ENCODE measurements at regions not wholly inside any gene's neighbourhood (a gene's known extent, or its start where the extent isn't known, plus 50 kb on each side); places are given as distances from the start of the nearest gene placed in this dataset.

DNA sequence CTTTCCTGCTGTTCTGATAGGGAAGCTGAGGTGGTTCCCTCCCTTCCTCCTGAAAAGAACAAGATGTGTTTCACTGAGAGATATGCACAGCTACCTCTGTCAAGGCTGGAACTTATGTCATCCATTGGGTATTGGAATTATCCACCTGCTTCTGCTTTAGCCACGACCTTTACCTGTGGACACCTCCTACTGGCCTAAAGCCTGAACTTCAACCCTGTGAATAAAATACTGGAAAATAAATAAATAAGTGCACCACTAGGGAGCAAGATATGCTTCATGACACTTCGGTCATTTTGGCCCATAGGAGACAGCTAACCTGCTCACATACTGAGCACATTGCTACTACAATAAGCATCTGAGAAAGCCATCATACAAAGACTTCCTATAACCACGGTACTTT lies 419.9 kb upstream of the NWD2 start:
- Histone ChIP-seq H4K20me1 (ENCODE audit: insufficient read depth, low read length) (no peaks in the 10 kb centered on the region), H3K27me3 (ENCODE audit: control insufficient read depth in 2 of 2, insufficient read depth in 2 of 2, low read length in 2 of 2) (no peaks in the 10 kb centered on the region), H2AFZ (ENCODE audit: insufficient read depth, low read depth, low read length, poor library complexity, severe bottlenecking) (no peak overlapping the region), H3K4me1 (ENCODE audit: control insufficient read depth in 1 of 2, insufficient read depth in 2 of 2, low read length in 2 of 2) (no peaks in the 10 kb centered on the region), H3K27ac (ENCODE audit: low read depth in 1 of 2, low read length in 2 of 2) (no peak overlapping the region), H3K4me2 (replicated peaks; ENCODE audit: extremely low read depth, low read length, poor library complexity, severe bottlenecking) (no peak overlapping the region), H3K4me3 (replicated peaks in 1 of 3; ENCODE audit: low read depth in 2 of 3, low read length in 3 of 3) (no peak overlapping the region), H3K9ac (ENCODE audit: insufficient read depth, low read length, poor library complexity, severe bottlenecking) (no peak overlapping the region), H3K9me3 (replicated peaks in 1 of 2; ENCODE audit: control insufficient read depth in 1 of 2, insufficient read depth in 1 of 2, low read length in 2 of 2) (peaks cover 0 to 3% of the 10 kb centered on the region in 2 donors), H3K36me3 (replicated peaks in 1 of 2; ENCODE audit: control insufficient read depth in 1 of 2, insufficient read depth in 2 of 2, low read length in 2 of 2) (no peaks in the 10 kb centered on the region), H3K79me2 (ENCODE audit: insufficient read depth, low read length) (no peaks in the 10 kb centered on the region)
- Mint-ChIP-seq H3K36me3 (no peaks in the 10 kb centered on the region), H3K4me1 (no peaks in the 10 kb centered on the region), H3K27me3 (ENCODE audit: low read depth in 3 of 3) (no peaks in the 10 kb centered on the region), H3K27ac (no peak overlapping the region), H3K4me3 (no peak overlapping the region), H3K9me3 (peaks cover 0 to 13% (median 5%) of the 10 kb centered on the region in 7 donors)
- no peak for DNase-seq
- intact Hi-C loops (cut with micrococcal nuclease), result no loop called here
- no peak for TF ChIP-seq CTCF (IDR thresholded peaks at IDR 0.05)
- 40% methylated on average over 1 of the region's 3 CpGs for WGBS (ENCODE audit: insufficient coverage)

DNA sequence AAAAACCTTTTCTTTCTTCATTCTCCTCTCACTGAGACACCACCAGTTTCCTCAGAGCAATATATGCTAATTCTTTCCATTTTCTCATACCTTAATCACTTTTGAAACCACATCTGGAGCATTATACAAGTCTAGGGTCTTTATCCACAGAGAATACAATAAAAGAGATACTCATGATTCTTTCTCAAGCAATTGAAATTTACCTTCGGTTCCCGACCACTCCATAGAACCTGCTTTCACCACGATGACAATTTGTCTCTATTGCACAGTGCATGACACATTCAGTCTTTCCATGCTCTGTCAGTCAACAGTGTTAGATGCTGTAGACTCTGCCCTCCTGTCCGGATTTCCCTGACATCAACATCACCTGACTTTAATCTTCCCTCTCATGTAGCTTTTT lies 409.3 kb upstream of the NWD2 start:
- H3K36me3 ChIP-seq (replicated peaks in 1 of 2; ENCODE audit: control insufficient read depth in 1 of 2, insufficient read depth in 2 of 2, low read length in 2 of 2), result no peaks in the 10 kb centered on the region
- H3K4me3 Mint-ChIP-seq, result no peak overlapping the region
- peaks cover 0 to 3% (median 0%) of the 10 kb centered on the region in 3 donors for H3K27me3 Mint-ChIP-seq (ENCODE audit: low read depth in 3 of 3)
- H3K9me3 ChIP-seq (replicated peaks in 1 of 2; ENCODE audit: control insufficient read depth in 1 of 2, insufficient read depth in 1 of 2, low read length in 2 of 2), result no peaks in the 10 kb centered on the region
- H3K4me1 Mint-ChIP-seq, result no peaks in the 10 kb centered on the region
- no peak overlapping the region for H3K27ac Mint-ChIP-seq
- H3K4me1 ChIP-seq (ENCODE audit: control insufficient read depth in 1 of 2, insufficient read depth in 2 of 2, low read length in 2 of 2), result no peaks in the 10 kb centered on the region
- H3K27me3 ChIP-seq (ENCODE audit: control insufficient read depth in 2 of 2, insufficient read depth in 2 of 2, low read length in 2 of 2), result no peaks in the 10 kb centered on the region
- peaks cover 0 to 2% (median 0%) of the 10 kb centered on the region in 7 donors for H3K9me3 Mint-ChIP-seq
- H2AFZ ChIP-seq (ENCODE audit: insufficient read depth, low read depth, low read length, poor library complexity, severe bottlenecking), result no peak overlapping the region
- no peak overlapping the region for H3K4me3 ChIP-seq (replicated peaks in 1 of 3; ENCODE audit: low read depth in 2 of 3, low read length in 3 of 3)
- intact Hi-C loops (cut with micrococcal nuclease), result no loop called here
- no peak overlapping the region for H3K27ac ChIP-seq (ENCODE audit: low read depth in 1 of 2, low read length in 2 of 2)
- no peak for TF ChIP-seq CTCF (IDR thresholded peaks at IDR 0.05)
- no peaks in the 10 kb centered on the region for H3K79me2 ChIP-seq (ENCODE audit: insufficient read depth, low read length)
- H4K20me1 ChIP-seq (ENCODE audit: insufficient read depth, low read length), result no peaks in the 10 kb centered on the region
- H3K4me2 ChIP-seq (replicated peaks; ENCODE audit: extremely low read depth, low read length, poor library complexity, severe bottlenecking), result no peak overlapping the region
- no peak overlapping the region for H3K9ac ChIP-seq (ENCODE audit: insufficient read depth, low read length, poor library complexity, severe bottlenecking)
- H3K36me3 Mint-ChIP-seq, result no peaks in the 10 kb centered on the region
- DNase-seq, result no peak
- 72% methylated on average over 4 of the region's 4 CpGs for WGBS (ENCODE audit: insufficient coverage)
